Transverse colon (tissue), 4 donors: ENCODE measurements at regions not wholly inside any gene's neighbourhood (a gene's known extent, or its start where the extent isn't known, plus 50 kb on each side); places are given as distances from the start of the nearest gene placed in this dataset.

Source experiments
- DNase-seq: peaks from one replicate; pipeline ENCODE4 v3.0.0-alpha.2; 2019
- H3K27ac ChIP-seq, 4 donors: fragments of 200-600 bp; sonication (generic); 2 replicates each; pipeline ENCODE4 v1.5.1; 2016 to 2018; ENCODE audit warnings: inconsistent platforms in 4 of 4
- H3K27me3 ChIP-seq: fragments of 200-600 bp; sonication (generic); 2 replicates; pipeline ENCODE4 v1.5.1; 2017; ENCODE audit warnings: inconsistent platforms
- H3K36me3 ChIP-seq, 4 donors: fragments of 200-600 bp; sonication (generic); 2 replicates each; pipeline ENCODE4 v1.5.1; 2017 to 2019; ENCODE audit warnings: inconsistent platforms in 4 of 4
- H3K4me1 ChIP-seq, 4 donors: fragments of 200-600 bp; sonication (generic); 2 replicates each; pipeline ENCODE4 v1.5.1; 2017 to 2020; ENCODE audit warnings: inconsistent platforms in 4 of 4
- H3K4me3 ChIP-seq, 4 donors: fragments of 200-600 bp; sonication (generic); 1 replicate in 1 of 4; 2 replicates in 3 of 4; pipeline versions ENCODE4 v1.5.1 to v1.6.1; 2017 to 2019; ENCODE audit warnings: inconsistent platforms in 4 of 4
- H3K9me3 ChIP-seq, 2 donors: fragments of 200-600 bp; sonication (generic); 2 replicates each; pipeline ENCODE4 v1.5.1; 2017 to 2019; ENCODE audit warnings: inconsistent platforms in 2 of 2
- CTCF ChIP-seq, 5 experiments: fragments of 200-600 bp in 3 of 5; fragments of 450-650 bp in 2 of 5; sonication (generic) in 3 of 5; IDR thresholded peaks; 1 replicate in 2 of 5; 2 replicates in 3 of 5; pipeline ENCODE4 v1.5.1; 2016 to 2017; ENCODE audit warnings: antibody characterized with exemption in 5 of 5, inconsistent platforms in 3 of 5, mild to moderate bottlenecking in 2 of 5, moderate library complexity in 1 of 5
- EP300 ChIP-seq: sonication (generic); formaldehyde crosslinking; IDR thresholded peaks from one replicate; pipeline ENCODE4 v1.6.1; 2017; ENCODE audit warnings: antibody characterized with exemption, low read depth
- POLR2A ChIP-seq: fragments of 450-650 bp; IDR thresholded peaks from one replicate; pipeline ENCODE4 v1.6.1; 2016; ENCODE audit warnings: antibody characterized with exemption, mild to moderate bottlenecking, moderate library complexity
- POLR2AphosphoS5 ChIP-seq, 3 donors: sonication (generic); formaldehyde crosslinking; IDR thresholded peaks; one replicate each; pipeline ENCODE4 v1.6.1; 2016; ENCODE audit warnings: antibody characterized with exemption in 3 of 3
- WGBS, 2 donors: methylation state at CpG; one replicate each; pipeline ENCODE4 v1.1.5; 2018; ENCODE audit warnings: low coverage in 1 of 2; 5-methylcytosine and 5-hydroxymethylcytosine counted together
- in situ Hi-C, 4 donors: fragments of 200-750 bp; cut with MboI; loops; one replicate each; pipeline versions ENCODE4 v1.15.0 to v1.15.1; 2017; ENCODE audit warnings: low sequenced_read_pairs in 3 of 4, low pct_ligation_motif_present in 1 of 4, low pct_unique_long_range_greater_than_20kb in 1 of 4
- intact Hi-C: fragments of 100-400 bp; cut with DNase I; formaldehyde crosslinking; loops from one replicate; pipeline ENCODE4 v1.15.1; 2023; ENCODE audit warnings: low total_unique reads

GRCh38 chr17:65370669-65371131, 190.7 kb downstream of the AXIN2 start:
- H3K4me3 ChIP-seq, result no peak overlapping the region
- peak; percentile 84 for DNase-seq
- H3K36me3 ChIP-seq, result no peaks in the 10 kb centered on the region
- WGBS, 2 donors, result 32 to 34% methylated on average over 4 to 15 of the region's 15 CpGs
- TF ChIP-seq CTCF (IDR thresholded peaks at IDR 0.05), result peak in 1 of 5 experiments; percentile 30
- TF ChIP-seq EP300, result peak; percentile 47
- TF ChIP-seq POLR2A, result peak; percentile 34
- TF ChIP-seq POLR2AphosphoS5 (IDR thresholded peaks at IDR 0.05), result peak; percentile 19 to 71 (median 54)
- in situ Hi-C loops, result no loop called here
- intact Hi-C loops, result loop anchor here (2.0 kb wide), 1 partner anchor 20 kb away; no protein-coding TSS in a partner anchor
- H3K27ac ChIP-seq, result peak overlapping the region; percentile 65 to 85 (median 80)
- no peaks in the 10 kb centered on the region for H3K27me3 ChIP-seq
- H3K9me3 ChIP-seq, result no peaks in the 10 kb centered on the region
- peaks cover 0 to 26% (median 19%) of the 10 kb centered on the region in 4 donors for H3K4me1 ChIP-seq

- WGBS, 2 donors, result 78 to 95% methylated on average over 4 of the region's 4 CpGs
- no peak for DNase-seq
- intact Hi-C loops (no loop called here), in situ Hi-C loops (no loop called here)
- Histone ChIP-seq H3K4me1 (peaks cover 0 to 19% (median 12%) of the 10 kb centered on the region in 4 donors), H3K27ac (no peak overlapping the region), H3K9me3 (no peaks in the 10 kb centered on the region), H3K4me3 (no peak overlapping the region), H3K27me3 (no peaks in the 10 kb centered on the region), H3K36me3 (no peaks in the 10 kb centered on the region)
- TF ChIP-seq POLR2AphosphoS5 (IDR thresholded peaks at IDR 0.05) (no peak), POLR2A (no peak), CTCF (IDR thresholded peaks at IDR 0.05) (no peak), EP300 (no peak)
Measured at GRCh38 chr17:65368341-65368740, 193.1 kb downstream of the AXIN2 start.

GRCh38 chr17:65366102-65366844, 195.2 kb downstream of the AXIN2 start:
- WGBS, 2 donors, result 74 to 79% methylated on average over 8 to 15 of the region's 15 CpGs
- H3K27ac ChIP-seq, result peak overlapping the region in 3 of 4 donors; percentile 2 to 43 (median 21)
- no peak overlapping the region for H3K4me3 ChIP-seq
- TF ChIP-seq POLR2A (no peak), POLR2AphosphoS5 (IDR thresholded peaks at IDR 0.05) (no peak), CTCF (IDR thresholded peaks at IDR 0.05) (no peak), EP300 (no peak)
- in situ Hi-C loops (no loop called here), intact Hi-C loops (no loop called here)
- peaks cover 0 to 16% (median 9%) of the 10 kb centered on the region in 4 donors for H3K4me1 ChIP-seq
- DNase-seq, result no peak
- no peaks in the 10 kb centered on the region for H3K36me3 ChIP-seq
- H3K9me3 ChIP-seq, result no peaks in the 10 kb centered on the region
- no peaks in the 10 kb centered on the region for H3K27me3 ChIP-seq

- Histone ChIP-seq H3K27me3 (no peaks in the 10 kb centered on the region), H3K36me3 (no peaks in the 10 kb centered on the region), H3K9me3 (no peaks in the 10 kb centered on the region), H3K4me3 (no peak overlapping the region), H3K27ac (peak overlapping the region in 2 of 4 donors; percentile 21 to 43), H3K4me1 (peaks cover 0 to 15% (median 4%) of the 10 kb centered on the region in 4 donors)
- 73% methylated on average over 9 to 11 of the region's 11 CpGs for WGBS, 2 donors
- intact Hi-C loops, result no loop called here
- DNase-seq, result no peak
- in situ Hi-C loops, result no loop called here
- no peak for TF ChIP-seq CTCF (IDR thresholded peaks at IDR 0.05)
- no peak for TF ChIP-seq POLR2A
- no peak for TF ChIP-seq EP300
- no peak for TF ChIP-seq POLR2AphosphoS5 (IDR thresholded peaks at IDR 0.05)
Measured at GRCh38 chr17:65365169-65365568, 196.3 kb downstream of the AXIN2 start.
